ENCODE measurements at regions not wholly inside any gene's neighbourhood (a gene's known extent, or its start where the extent isn't known, plus 50 kb on each side); places are given as distances from the start of the nearest gene placed in this dataset.

DNA sequence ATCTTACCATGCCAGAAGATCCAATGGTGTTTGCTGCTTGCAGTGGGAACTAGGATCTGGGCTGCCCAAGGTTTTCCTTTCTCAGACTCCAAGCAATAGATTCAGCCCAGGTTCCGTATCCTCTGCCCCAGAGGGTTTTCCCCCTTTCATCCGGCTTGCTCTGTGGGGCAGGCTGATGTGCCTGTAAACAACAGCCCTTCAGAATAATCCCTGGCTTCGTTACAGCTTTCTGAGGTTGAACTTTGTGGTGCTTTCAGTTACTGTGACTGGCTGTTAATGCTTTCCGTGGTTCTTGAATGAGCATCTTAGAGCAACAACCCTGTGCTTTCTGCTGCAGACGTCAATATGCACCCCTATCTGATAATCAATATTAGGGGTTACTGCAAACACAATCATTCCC lies 400.4 kb downstream of the BTBD3 start:
- no peak for DNase-seq (ENCODE audit: extremely low read depth, low read depth)
- TF ChIP-seq, protein P1, sequence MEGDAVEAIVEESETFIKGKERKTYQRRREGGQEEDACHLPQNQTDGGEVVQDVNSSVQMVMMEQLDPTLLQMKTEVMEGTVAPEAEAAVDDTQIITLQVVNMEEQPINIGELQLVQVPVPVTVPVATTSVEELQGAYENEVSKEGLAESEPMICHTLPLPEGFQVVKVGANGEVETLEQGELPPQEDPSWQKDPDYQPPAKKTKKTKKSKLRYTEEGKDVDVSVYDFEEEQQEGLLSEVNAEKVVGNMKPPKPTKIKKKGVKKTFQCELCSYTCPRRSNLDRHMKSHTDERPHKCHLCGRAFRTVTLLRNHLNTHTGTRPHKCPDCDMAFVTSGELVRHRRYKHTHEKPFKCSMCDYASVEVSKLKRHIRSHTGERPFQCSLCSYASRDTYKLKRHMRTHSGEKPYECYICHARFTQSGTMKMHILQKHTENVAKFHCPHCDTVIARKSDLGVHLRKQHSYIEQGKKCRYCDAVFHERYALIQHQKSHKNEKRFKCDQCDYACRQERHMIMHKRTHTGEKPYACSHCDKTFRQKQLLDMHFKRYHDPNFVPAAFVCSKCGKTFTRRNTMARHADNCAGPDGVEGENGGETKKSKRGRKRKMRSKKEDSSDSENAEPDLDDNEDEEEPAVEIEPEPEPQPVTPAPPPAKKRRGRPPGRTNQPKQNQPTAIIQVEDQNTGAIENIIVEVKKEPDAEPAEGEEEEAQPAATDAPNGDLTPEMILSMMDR (IDR thresholded peaks at IDR 0.05; ENCODE audit: low read depth, low read length, missing control alignments): no peak
- H3K4me3 ChIP-seq (replicated peaks; ENCODE audit: low read depth, low read length): no peak overlapping the region

DNA sequence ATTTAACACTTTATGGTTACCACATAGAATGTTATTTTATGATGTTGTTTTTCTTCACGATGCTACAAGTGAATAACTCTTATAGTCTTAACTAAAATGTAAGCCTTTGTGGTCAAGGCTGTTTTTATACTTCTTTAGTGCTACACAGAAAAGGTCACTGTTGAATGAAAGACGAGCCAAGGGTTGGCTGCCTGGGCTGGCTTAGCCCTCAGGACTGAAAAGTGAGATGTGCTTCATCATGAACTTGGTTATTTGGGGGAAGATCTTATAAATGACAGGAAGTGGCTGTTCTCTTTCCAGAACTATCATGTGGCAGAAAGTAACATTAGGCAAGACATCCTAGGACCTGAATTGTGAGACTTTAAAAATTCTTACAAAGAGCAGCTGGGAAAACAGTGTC lies 404.0 kb downstream of the BTBD3 start:
- no peak for DNase-seq (ENCODE audit: extremely low read depth, low read depth)
- H3K4me3 ChIP-seq (replicated peaks; ENCODE audit: low read depth, low read length): no peak overlapping the region
- TF ChIP-seq, protein P1 (IDR thresholded peaks at IDR 0.05; ENCODE audit: low read depth, low read length, missing control alignments): no peak

DNA sequence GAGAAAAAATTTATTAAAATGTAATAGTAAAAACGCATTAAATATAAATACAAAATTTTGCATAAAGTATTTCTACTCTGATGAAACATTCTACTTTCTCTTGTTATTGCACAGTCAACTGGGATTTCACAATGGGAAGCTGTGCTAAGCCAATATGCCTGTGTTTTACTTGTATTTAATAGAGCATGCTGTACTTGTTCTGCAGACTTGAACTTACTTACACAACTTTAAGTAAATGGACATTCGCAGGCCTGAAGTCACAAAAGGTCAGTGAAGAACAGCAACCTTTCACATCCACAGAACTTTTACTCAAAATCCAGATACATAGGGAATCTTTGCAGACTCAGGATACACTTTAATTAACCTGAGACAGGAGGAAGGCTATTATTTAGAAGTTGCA lies 409.5 kb downstream of the BTBD3 start:
- TF ChIP-seq, protein P1 (IDR thresholded peaks at IDR 0.05; ENCODE audit: low read depth, low read length, missing control alignments): no peak
- no peak for DNase-seq (ENCODE audit: extremely low read depth, low read depth)
- no peak overlapping the region for H3K4me3 ChIP-seq (replicated peaks; ENCODE audit: low read depth, low read length)

- no peak for DNase-seq (ENCODE audit: extremely low read depth, low read depth)
- no peak overlapping the region for H3K4me3 ChIP-seq (replicated peaks; ENCODE audit: low read depth, low read length)
- TF ChIP-seq, protein P1 (IDR thresholded peaks at IDR 0.05; ENCODE audit: low read depth, low read length, missing control alignments): no peak
Observed at GRCh38 chr20:12331236-12331635, 413.5 kb downstream of the BTBD3 start.

DNA sequence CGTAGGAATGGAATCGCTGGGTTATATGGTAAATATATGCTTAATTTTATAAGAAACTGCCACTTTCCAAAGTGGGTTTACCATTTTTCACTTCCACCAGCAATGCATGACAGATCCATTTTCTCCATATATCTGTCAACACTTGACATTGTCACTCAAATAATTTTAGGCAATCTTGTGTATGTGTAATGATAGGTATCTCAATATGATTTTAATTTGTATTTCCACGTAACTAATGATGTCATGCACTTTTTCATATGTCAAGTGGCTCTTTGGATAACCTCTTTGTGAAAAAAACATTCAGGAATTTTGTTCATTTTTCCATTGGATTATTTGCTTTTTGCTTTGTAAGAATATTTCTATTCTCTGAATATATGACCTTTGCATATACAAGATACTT lies 419.9 kb downstream of the BTBD3 start:
- no peak overlapping the region for H3K4me3 ChIP-seq (replicated peaks; ENCODE audit: low read depth, low read length)
- TF ChIP-seq, protein P1 (IDR thresholded peaks at IDR 0.05; ENCODE audit: low read depth, low read length, missing control alignments): no peak

DNA sequence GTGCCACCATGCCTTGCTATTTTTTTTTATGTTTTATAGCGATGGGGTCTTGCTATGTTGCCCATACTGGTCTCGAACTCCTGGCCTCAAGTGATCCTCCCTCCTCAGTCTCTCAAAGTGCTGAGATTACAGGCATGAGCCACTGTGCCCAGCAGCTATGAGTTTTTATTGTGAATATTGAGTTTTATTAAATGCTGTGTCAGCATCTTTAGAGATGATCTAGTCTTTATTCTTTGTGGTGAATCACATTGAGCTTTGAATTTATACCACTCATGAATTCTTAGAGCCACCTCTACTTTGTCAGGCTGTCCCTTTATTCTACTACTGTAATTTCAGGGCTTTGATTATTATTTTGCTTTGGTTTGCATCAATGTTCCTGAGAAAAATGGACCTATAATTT lies 428.3 kb downstream of the BTBD3 start:
- TF ChIP-seq, protein P1 (IDR thresholded peaks at IDR 0.05; ENCODE audit: low read depth, low read length, missing control alignments): no peak
- H3K4me3 ChIP-seq (replicated peaks; ENCODE audit: low read depth, low read length): no peak overlapping the region
- no peak for DNase-seq (ENCODE audit: extremely low read depth, low read depth)

More for the DNA sequence above, 419.9 kb downstream of the BTBD3 start:
- no peak for DNase-seq (ENCODE audit: extremely low read depth, low read depth)

GRCh38 chr20:12353842-12354241 lies 436.1 kb downstream of the BTBD3 start:
- no peak overlapping the region for H3K4me3 ChIP-seq (replicated peaks; ENCODE audit: low read depth, low read length)
- TF ChIP-seq, protein P1 (IDR thresholded peaks at IDR 0.05; ENCODE audit: low read depth, low read length, missing control alignments): no peak
- DNase-seq (ENCODE audit: extremely low read depth, low read depth): no peak
